HG02938 (cell line): ENCODE measurements at regions not wholly inside any gene's neighbourhood (a gene's known extent, or its start where the extent isn't known, plus 50 kb on each side); places are given as distances from the start of the nearest gene placed in this dataset.
"Not testable (repeated sequence)": the region's sequence is repeated elsewhere in the genome, so short reads cannot be mapped to it uniquely, and the experiment has no call there.

Experiments
- ATAC-seq: cut with Tn5 transposase; IDR thresholded peaks from one replicate; pipeline ENCODE4 v1.9.1; 2021; ENCODE audit warnings: mild to moderate bottlenecking, moderate library complexity; ENCODE audit not compliant: unreplicated experiment

- no peak for ATAC-seq
These were observed 362.2 kb upstream of the ROPN1 start for GRCh38 chr3:124354150-124354549.

GRCh38 chr3:124358156-124358555, 366.2 kb upstream of the ROPN1 start:
- ATAC-seq, result no peak

- no peak for ATAC-seq
These were observed 368.2 kb upstream of the ROPN1 start for GRCh38 chr3:124360155-124360554.

- no peak for ATAC-seq
These were observed 368.6 kb upstream of the ROPN1 start for GRCh38 chr3:124360563-124360962.

- ATAC-seq, result no peak
These were observed 368.7 kb upstream of the UMPS start for GRCh38 chr3:124361566-124361965.

GRCh38 chr3:124362455-124362854, 367.8 kb upstream of the UMPS start:
- no peak for ATAC-seq

- ATAC-seq, result no peak
These were observed 366.8 kb upstream of the UMPS start for GRCh38 chr3:124363476-124363875.

GRCh38 chr3:124364317-124365020, 365.8 kb upstream of the UMPS start:
- ATAC-seq, result no peak

GRCh38 chr3:124366655-124367054, 363.6 kb upstream of the UMPS start:
- not testable (repeated sequence) for ATAC-seq

GRCh38 chr3:124372775-124373174, 357.5 kb upstream of the UMPS start:
- ATAC-seq, result no peak

GRCh38 chr3:124373524-124373923, 356.7 kb upstream of the UMPS start:
- ATAC-seq, result no peak

GRCh38 chr3:124374583-124374982, 355.7 kb upstream of the UMPS start:
- ATAC-seq, result no peak

GRCh38 chr3:124381575-124382333, 348.5 kb upstream of the UMPS start:
- ATAC-seq, result no peak

GRCh38 chr3:124383051-124383450, 347.2 kb upstream of the UMPS start:
- ATAC-seq, result no peak

- ATAC-seq, result no peak
These were observed 346.3 kb upstream of the UMPS start for GRCh38 chr3:124383846-124384466.

GRCh38 chr3:124384527-124384926, 345.7 kb upstream of the UMPS start:
- ATAC-seq, result no peak

- no peak for ATAC-seq
These were observed 344.3 kb upstream of the UMPS start for GRCh38 chr3:124385996-124386395.

- no peak for ATAC-seq
These were observed 343.2 kb upstream of the UMPS start for GRCh38 chr3:124386996-124387595.

GRCh38 chr3:124391774-124392173, 338.5 kb upstream of the UMPS start:
- ATAC-seq, result no peak

GRCh38 chr3:124393340-124393739, 336.9 kb upstream of the UMPS start:
- no peak for ATAC-seq

- ATAC-seq, result no peak
These were observed 335.1 kb upstream of the UMPS start for GRCh38 chr3:124395162-124395561.
